Psoas muscle (tissue), 7 donors: ENCODE measurements at regions not wholly inside any gene's neighbourhood (a gene's known extent, or its start where the extent isn't known, plus 50 kb on each side); places are given as distances from the start of the nearest gene placed in this dataset.

Experiments
- ATAC-seq, 4 donors: fragments of 200-7000 bp; cut with Tn5 transposase; one replicate each; pipeline ENCODE4 v1.9.1; 2020; ENCODE audit warnings: moderate library complexity in 3 of 4, mild to moderate bottlenecking in 2 of 4
- DNase-seq, 2 donors: peaks; one replicate each; pipeline ENCODE4 v3.0.0-alpha.2; 2020
- H3K27ac ChIP-seq: fragments of 200-600 bp; one replicate; pipeline ENCODE4 v1.8.0; 2022
- H3K27me3 ChIP-seq, 3 donors: fragments of 200-600 bp in 1 of 3; one replicate each; pipeline versions ENCODE4 v1.6.1 to v1.8.0; 2013 to 2022; ENCODE audit warnings: low read length in 2 of 3, mild to moderate bottlenecking in 2 of 3, moderate library complexity in 1 of 3; ENCODE audit not compliant: insufficient read depth in 3 of 3
- H3K36me3 ChIP-seq, 2 donors: fragments of 200-600 bp in 1 of 2; one replicate each; pipeline versions ENCODE4 v1.6.1 to v1.8.0; 2013 to 2022; ENCODE audit warnings: low read depth in 1 of 2, mild to moderate bottlenecking in 1 of 2, moderate library complexity in 1 of 2; ENCODE audit not compliant: insufficient read depth in 1 of 2
- H3K4me1 ChIP-seq: fragments of 200-600 bp; one replicate; pipeline ENCODE4 v1.8.0; 2022
- H3K4me3 ChIP-seq: fragments of 200-600 bp; one replicate; pipeline ENCODE4 v1.8.0; 2022; ENCODE audit warnings: mild to moderate bottlenecking
- H3K9me3 ChIP-seq: fragments of 200-600 bp; one replicate; pipeline ENCODE4 v1.8.0; 2022
- WGBS, 3 donors: extraction: QIAGEN DNeasy Blood & Tissue Kit; methylation state at CpG; one replicate each; pipeline versions ENCODE4 v1.1.6 to v1.1.7; 2013; 5-methylcytosine and 5-hydroxymethylcytosine counted together
- intact Hi-C, 2 donors: fragments of 100-400 bp; cut with DNase I; formaldehyde crosslinking; loops; one replicate each; pipeline versions ENCODE4 v1.11.0 to v1.14.2; 2022
- TF ChIP-seq, protein P1 (sequence below): fragments of 200-600 bp; IDR thresholded peaks from one replicate; pipeline ENCODE4 v1.8.0; 2022; ENCODE audit warnings: antibody characterized with exemption
- donor health status: healthy with polysubstance abuse.
- donor health status: DM: no; HTN: no; CAD: no; lungs with moderate emphysema.
- donor health status: Bipolar disorder and iron deficiency.
- donor health status: healthy.
- donor health status: DM: yes; HTN: yes; CAD: no.
- donor health status: DM: no; HTN: no; CAD: no.
- donor health status: DM: yes; HTN: yes; CAD: no.

DNA sequence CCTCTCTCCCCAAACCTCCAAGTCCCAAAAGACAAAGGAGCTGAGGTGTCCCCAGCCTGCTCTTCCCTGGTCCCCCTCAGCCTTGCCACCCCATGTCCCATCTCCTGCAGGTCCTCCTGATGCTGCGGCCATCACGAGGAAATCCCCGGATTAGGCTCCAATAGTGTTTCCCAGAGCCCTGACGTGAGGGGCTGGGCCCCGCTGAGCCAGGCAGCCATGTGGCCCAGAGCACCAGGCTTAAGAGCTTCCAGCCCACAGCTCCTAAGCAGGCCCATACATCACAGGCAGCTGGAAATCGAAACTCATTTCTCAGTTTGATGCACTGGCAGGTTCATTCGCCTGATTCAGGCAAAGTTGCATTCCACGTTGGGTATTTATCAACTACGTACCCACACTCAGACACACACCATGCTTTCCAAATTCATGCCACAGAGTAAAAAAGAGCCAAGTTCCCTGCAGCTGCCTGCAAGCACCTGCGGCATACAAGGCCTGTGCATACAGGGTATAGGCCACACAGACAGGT is 114.2 kb downstream of the CHST1 start:
- WGBS, 3 donors = 60 to 74% (median 67%) methylated on average over 10 of the region's 10 CpGs
- H3K4me1 ChIP-seq = no peaks in the 10 kb centered on the region
- TF ChIP-seq, protein P1, sequence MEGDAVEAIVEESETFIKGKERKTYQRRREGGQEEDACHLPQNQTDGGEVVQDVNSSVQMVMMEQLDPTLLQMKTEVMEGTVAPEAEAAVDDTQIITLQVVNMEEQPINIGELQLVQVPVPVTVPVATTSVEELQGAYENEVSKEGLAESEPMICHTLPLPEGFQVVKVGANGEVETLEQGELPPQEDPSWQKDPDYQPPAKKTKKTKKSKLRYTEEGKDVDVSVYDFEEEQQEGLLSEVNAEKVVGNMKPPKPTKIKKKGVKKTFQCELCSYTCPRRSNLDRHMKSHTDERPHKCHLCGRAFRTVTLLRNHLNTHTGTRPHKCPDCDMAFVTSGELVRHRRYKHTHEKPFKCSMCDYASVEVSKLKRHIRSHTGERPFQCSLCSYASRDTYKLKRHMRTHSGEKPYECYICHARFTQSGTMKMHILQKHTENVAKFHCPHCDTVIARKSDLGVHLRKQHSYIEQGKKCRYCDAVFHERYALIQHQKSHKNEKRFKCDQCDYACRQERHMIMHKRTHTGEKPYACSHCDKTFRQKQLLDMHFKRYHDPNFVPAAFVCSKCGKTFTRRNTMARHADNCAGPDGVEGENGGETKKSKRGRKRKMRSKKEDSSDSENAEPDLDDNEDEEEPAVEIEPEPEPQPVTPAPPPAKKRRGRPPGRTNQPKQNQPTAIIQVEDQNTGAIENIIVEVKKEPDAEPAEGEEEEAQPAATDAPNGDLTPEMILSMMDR = no peak
- no peaks in the 10 kb centered on the region for H3K36me3 ChIP-seq
- ATAC-seq (no peak), DNase-seq (no peak)
- no peak overlapping the region for H3K27ac ChIP-seq
- intact Hi-C loops = no loop called here
- H3K27me3 ChIP-seq = no peaks in the 10 kb centered on the region
- H3K4me3 ChIP-seq = no peak overlapping the region
- H3K9me3 ChIP-seq = no peaks in the 10 kb centered on the region

DNA sequence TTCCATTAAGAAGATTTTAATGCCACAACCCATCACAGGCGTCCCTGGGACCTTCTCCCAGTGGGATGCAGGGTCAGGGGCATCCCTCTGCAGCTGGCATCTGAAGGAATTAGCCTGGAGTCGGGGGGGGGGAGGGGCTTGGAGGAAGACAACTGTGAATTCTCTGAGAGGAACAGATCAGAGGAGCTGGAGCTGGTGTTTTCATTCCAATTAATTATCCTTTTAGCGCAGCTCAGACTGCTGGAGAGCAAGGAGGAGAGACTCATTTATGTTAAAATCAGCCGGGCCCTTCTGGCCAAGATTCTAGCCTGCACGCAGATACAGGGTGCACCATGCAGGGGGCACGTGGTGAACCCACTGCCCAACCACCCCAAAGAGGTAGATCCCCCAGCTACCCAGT is 116.2 kb downstream of the CHST1 start:
- Histone ChIP-seq H3K9me3 (no peaks in the 10 kb centered on the region), H3K4me1 (no peaks in the 10 kb centered on the region), H3K27me3 (no peaks in the 10 kb centered on the region), H3K36me3 (no peaks in the 10 kb centered on the region), H3K4me3 (no peak overlapping the region), H3K27ac (no peak overlapping the region)
- intact Hi-C loops = no loop called here
- no peak for ATAC-seq
- WGBS, 3 donors = 58 to 63% (median 60%) methylated on average over 6 of the region's 6 CpGs
- TF ChIP-seq, protein P1 = no peak
- DNase-seq = no peak

DNA sequence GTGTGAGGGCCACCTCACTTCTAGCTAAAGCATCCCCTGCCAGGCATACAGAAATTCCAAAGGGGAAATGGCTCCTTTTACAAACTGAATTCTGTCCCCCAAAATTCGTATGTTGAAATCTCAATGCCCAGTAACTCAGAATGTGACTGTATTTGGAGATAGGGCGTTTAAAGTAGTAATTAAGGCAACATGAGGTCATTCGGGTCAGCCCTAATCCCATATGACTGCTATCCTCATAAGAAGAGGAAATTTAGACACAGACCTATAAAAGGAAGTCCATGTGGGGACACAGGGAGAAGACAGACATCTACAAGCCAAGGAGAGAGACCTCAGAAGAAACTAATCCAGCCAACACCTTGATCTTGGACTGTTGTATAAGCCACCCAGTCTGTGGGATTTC is 119.1 kb downstream of the CHST1 start:
- 51 to 62% (median 60%) methylated on average over 3 of the region's 3 CpGs for WGBS, 3 donors
- TF ChIP-seq, protein P1 = no peak
- DNase-seq (no peak), ATAC-seq (no peak)
- intact Hi-C loops = no loop called here
- H3K4me3 ChIP-seq = no peak overlapping the region
- no peaks in the 10 kb centered on the region for H3K9me3 ChIP-seq
- no peaks in the 10 kb centered on the region for H3K36me3 ChIP-seq
- no peaks in the 10 kb centered on the region for H3K27me3 ChIP-seq
- no peaks in the 10 kb centered on the region for H3K4me1 ChIP-seq
- no peak overlapping the region for H3K27ac ChIP-seq

DNA sequence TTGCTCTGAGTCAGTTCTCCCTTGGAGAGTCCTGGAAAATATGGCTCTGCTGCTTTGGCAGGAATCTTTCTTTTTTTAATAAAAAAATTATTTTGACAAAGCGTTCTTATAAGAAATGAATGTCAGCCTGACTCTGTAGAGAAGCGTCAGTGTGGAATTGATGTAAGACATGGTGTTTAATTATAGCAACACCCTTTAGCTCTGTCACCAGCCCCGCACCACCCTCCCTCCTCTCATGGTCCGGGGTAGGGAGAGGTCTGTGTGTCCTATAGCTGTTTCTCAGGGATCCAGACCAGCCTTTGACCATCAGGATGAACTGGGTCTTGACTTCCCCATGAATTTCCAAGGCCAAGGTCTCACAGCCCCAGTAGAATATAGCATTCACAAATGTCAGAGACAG is 120.6 kb downstream of the CHST1 start:
- intact Hi-C loops = no loop called here
- Histone ChIP-seq H3K27me3 (no peaks in the 10 kb centered on the region), H3K4me1 (no peaks in the 10 kb centered on the region), H3K4me3 (no peak overlapping the region), H3K36me3 (no peaks in the 10 kb centered on the region), H3K27ac (no peak overlapping the region), H3K9me3 (no peaks in the 10 kb centered on the region)
- WGBS, 3 donors = 68 to 78% (median 74%) methylated on average over 4 of the region's 4 CpGs
- DNase-seq = no peak
- TF ChIP-seq, protein P1 = no peak
- ATAC-seq = no peak

DNA sequence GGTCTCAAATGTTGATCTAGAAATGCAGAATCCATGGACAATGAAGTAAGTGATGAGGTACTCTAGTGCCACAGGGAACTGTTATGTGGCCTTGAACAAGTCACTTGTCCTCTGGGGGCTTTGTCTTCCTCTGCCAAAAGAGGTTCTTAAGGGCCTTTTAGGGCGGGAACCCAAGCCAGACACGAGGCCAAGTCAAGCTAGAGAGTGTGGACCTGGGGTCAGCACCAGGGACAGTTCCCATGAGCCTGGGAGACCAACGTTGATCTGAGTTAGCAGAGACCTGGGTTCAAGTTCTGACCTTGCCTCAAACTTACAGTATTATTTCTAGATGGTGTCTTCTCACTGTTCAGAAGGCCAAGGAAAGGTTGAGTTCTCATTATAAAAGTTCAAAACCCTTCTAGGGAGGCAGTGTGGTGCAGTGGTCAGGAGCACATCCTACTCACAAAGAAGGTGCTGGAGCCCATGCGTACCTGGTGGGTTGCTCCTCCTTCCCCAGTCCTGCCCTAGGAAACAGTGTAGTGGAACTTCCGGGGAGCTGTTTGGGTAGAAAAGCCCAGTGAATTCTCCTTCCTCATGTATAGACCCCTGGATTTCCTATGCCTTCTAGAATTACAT is 121.5 kb downstream of the CHST1 start:
- Histone ChIP-seq H3K4me1 (no peaks in the 10 kb centered on the region), H3K27ac (no peak overlapping the region), H3K36me3 (no peaks in the 10 kb centered on the region), H3K9me3 (no peaks in the 10 kb centered on the region), H3K27me3 (no peaks in the 10 kb centered on the region), H3K4me3 (no peak overlapping the region)
- DNase-seq = no peak
- WGBS, 3 donors = 22 to 36% (median 34%) methylated on average over 5 of the region's 5 CpGs
- intact Hi-C loops = no loop called here
- ATAC-seq = no peak
- TF ChIP-seq, protein P1 = no peak
